ENCODE measurements at regions not wholly inside any gene's neighbourhood (a gene's known extent, or its start where the extent isn't known, plus 50 kb on each side); places are given as distances from the start of the nearest gene placed in this dataset.

DNA sequence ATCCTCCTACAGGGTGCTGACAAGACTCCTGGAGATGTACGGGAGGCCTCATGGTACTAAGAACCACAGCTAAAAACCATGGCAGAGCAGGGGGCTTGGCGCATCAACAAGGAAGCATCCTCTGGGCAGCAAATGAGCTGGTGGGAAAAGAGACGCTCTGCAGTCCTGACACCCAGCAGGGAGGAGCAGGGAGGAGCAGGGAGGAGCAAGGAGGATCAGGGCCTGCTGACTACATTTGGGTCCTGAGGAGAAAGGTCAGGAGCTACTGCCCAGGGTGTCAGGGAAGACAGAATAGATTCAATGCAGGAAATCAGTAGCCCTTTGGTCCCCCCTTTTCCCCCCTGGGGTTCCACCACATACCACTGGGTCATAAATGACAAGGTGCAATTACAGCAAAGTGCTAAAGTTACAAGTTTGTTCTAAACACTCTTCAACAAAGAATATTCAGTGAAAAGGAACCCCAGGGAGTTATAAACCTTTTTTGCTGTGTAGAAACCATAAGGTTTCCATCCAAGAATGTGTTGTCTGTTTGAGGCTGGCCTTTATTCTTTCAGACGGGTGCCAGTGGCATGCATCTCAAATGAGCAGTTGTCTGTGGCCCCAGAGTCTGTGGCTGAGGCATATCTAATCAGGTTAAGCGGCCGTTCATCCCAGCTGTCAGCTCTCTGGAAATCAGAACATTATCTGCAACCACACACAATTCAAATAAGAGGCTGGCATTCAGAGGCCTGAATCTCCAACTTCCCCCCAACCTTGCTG lies 325.0 kb downstream of the CDC5L start:
- no peak for DNase-seq
- Histone ChIP-seq H3K36me3 (replicated peaks in 1 of 2; ENCODE audit: control insufficient read depth in 1 of 2, insufficient read depth in 2 of 2, low read length in 1 of 2) (no peaks in the 10 kb centered on the region), H3F3A (replicated peaks; ENCODE audit: insufficient read depth) (no peaks in the 10 kb centered on the region), H4K20me1 (ENCODE audit: insufficient read depth) (no peaks in the 10 kb centered on the region), H3K9me2 (no peaks in the 10 kb centered on the region), H3K27me3 (ENCODE audit: insufficient read depth) (no peaks in the 10 kb centered on the region), H3K9ac (no peak overlapping the region), H3K9me3 (no peaks in the 10 kb centered on the region), H3K4me3 (ENCODE audit: low read depth in 2 of 2, low read length in 1 of 2) (no peak overlapping the region), H3K4me1 (ENCODE audit: control insufficient read depth in 1 of 2, insufficient read depth in 2 of 2, low read depth in 1 of 2, low read length in 1 of 2) (peaks cover 0 to 44% of the 10 kb centered on the region in 2 experiments; a peak in 2 of 4 replicates), H3K27ac (ENCODE audit: low read depth in 2 of 2, low read length in 1 of 2) (peak overlapping the region in 1 of 2 experiments; percentile 87; a peak in 2 of 4 replicates), H3K79me2 (ENCODE audit: insufficient read depth) (no peaks in the 10 kb centered on the region), H3K4me2 (no peak overlapping the region), H2AFZ (ENCODE audit: low read depth) (no peak overlapping the region)
- ChIA-PET CTCF (no interaction called here), POLR2A (no interaction called here)
- WGBS (ENCODE audit: low lambda C conversion rate): 65% methylated on average over 6 of the region's 6 CpGs
- TF ChIP-seq RAD21 (IDR thresholded peaks at IDR 0.05; ENCODE audit: low read length): peak; percentile 22; the same call in 1 of the 2 replicates
- TF ChIP-seq RCOR1 (IDR thresholded peaks at IDR 0.05; ENCODE audit: low read length): 0 out of 2 replicates have a peak, but pooled peaks have one; percentile 34
- no peak for TF ChIP-seq TCF12 (IDR thresholded peaks at IDR 0.05)
- TF ChIP-seq MXI1 (IDR thresholded peaks at IDR 0.05; ENCODE audit: low read depth, low read length): peak; percentile 60; the same call in 1 of the 2 replicates
- peak; percentile 23 for TF ChIP-seq CHD2 (IDR thresholded peaks at IDR 0.05; ENCODE audit: low read length, partially characterized antibody)
- TF ChIP-seq, protein P1, sequence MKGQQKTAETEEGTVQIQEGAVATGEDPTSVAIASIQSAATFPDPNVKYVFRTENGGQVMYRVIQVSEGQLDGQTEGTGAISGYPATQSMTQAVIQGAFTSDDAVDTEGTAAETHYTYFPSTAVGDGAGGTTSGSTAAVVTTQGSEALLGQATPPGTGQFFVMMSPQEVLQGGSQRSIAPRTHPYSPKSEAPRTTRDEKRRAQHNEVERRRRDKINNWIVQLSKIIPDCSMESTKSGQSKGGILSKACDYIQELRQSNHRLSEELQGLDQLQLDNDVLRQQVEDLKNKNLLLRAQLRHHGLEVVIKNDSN (IDR thresholded peaks at IDR 0.05; ENCODE audit: borderline replicate concordance, low read depth): no peak
- TF ChIP-seq, protein P2, sequence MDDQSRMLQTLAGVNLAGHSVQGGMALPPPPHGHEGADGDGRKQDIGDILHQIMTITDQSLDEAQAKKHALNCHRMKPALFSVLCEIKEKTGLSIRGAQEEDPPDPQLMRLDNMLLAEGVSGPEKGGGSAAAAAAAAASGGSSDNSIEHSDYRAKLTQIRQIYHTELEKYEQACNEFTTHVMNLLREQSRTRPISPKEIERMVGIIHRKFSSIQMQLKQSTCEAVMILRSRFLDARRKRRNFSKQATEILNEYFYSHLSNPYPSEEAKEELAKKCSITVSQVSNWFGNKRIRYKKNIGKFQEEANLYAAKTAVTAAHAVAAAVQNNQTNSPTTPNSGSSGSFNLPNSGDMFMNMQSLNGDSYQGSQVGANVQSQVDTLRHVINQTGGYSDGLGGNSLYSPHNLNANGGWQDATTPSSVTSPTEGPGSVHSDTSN (IDR thresholded peaks at IDR 0.05): no peak
- peak; percentile 45 for TF ChIP-seq GATA2 (CRISPR knock-in tag; IDR thresholded peaks at IDR 0.05)
- TF ChIP-seq, protein P3, sequence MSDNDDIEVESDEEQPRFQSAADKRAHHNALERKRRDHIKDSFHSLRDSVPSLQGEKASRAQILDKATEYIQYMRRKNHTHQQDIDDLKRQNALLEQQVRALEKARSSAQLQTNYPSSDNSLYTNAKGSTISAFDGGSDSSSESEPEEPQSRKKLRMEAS (IDR thresholded peaks at IDR 0.05; ENCODE audit: low read depth): no peak
- TF ChIP-seq SMC3 (IDR thresholded peaks at IDR 0.05; ENCODE audit: low read depth, low read length): no peak
- peak in 1 of 2 experiments; percentile 58; a peak in 2 of 4 replicates for TF ChIP-seq EP300 (IDR thresholded peaks at IDR 0.05; ENCODE audit: borderline replicate concordance in 1 of 2, low read depth in 1 of 2, low read length in 1 of 2)

DNA sequence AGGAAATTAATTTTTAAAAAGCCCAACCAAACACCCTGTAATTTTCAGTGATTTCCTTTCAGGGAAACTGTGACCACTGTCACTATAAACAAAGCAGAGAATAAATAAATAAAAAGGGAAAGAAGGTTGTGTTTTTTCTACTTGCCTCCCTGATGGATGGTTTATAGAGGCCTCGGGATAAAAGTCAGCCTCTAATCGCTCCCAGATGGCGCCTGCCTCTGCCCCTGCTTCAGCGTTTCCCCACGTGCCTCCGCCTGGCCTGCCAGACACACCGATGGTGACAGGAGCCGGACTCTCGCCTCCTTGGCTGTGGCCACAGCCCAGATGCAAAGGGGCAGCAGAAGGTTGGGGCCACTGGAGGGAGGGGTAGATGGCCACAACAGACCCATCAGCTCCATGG lies 327.7 kb downstream of the CDC5L start:
- ChIA-PET POLR2A (no interaction called here), CTCF (interaction anchor here (0.6 to 1.7 kb wide), 2 partner anchors 59 to 629 kb away, joined by 4 to 5 read pairs; no protein-coding TSS in a partner anchor)
- H3K9me2 ChIP-seq: no peaks in the 10 kb centered on the region
- no peaks in the 10 kb centered on the region for H3K36me3 ChIP-seq (replicated peaks in 1 of 2; ENCODE audit: control insufficient read depth in 1 of 2, insufficient read depth in 2 of 2, low read length in 1 of 2)
- H3K9ac ChIP-seq: no peak overlapping the region
- peak overlapping the region in 1 of 2 experiments; percentile 89; a peak in 2 of 4 replicates for H3K27ac ChIP-seq (ENCODE audit: low read depth in 2 of 2, low read length in 1 of 2)
- H3K79me2 ChIP-seq (ENCODE audit: insufficient read depth): no peaks in the 10 kb centered on the region
- 64% methylated on average over 9 of the region's 9 CpGs for WGBS (ENCODE audit: low lambda C conversion rate)
- no peaks in the 10 kb centered on the region for H3K27me3 ChIP-seq (ENCODE audit: insufficient read depth)
- no peaks in the 10 kb centered on the region for H3K9me3 ChIP-seq
- no peak overlapping the region for H3K4me2 ChIP-seq
- peak; percentile 82 for DNase-seq
- no peak overlapping the region for H2AFZ ChIP-seq (ENCODE audit: low read depth)
- H4K20me1 ChIP-seq (ENCODE audit: insufficient read depth): no peaks in the 10 kb centered on the region
- no peak overlapping the region for H3K4me3 ChIP-seq (ENCODE audit: low read depth in 2 of 2, low read length in 1 of 2)
- peaks cover 0 to 44% of the 10 kb centered on the region in 2 experiments; a peak in 2 of 4 replicates for H3K4me1 ChIP-seq (ENCODE audit: control insufficient read depth in 1 of 2, insufficient read depth in 2 of 2, low read depth in 1 of 2, low read length in 1 of 2)
- no peaks in the 10 kb centered on the region for H3F3A ChIP-seq (replicated peaks; ENCODE audit: insufficient read depth)
- TF ChIP-seq RFX5 (IDR thresholded peaks at IDR 0.05; ENCODE audit: low read length) (no peak), GABPA (IDR thresholded peaks at IDR 0.05; ENCODE audit: low read depth) (no peak), MEF2A (IDR thresholded peaks at IDR 0.05; ENCODE audit: borderline replicate concordance, low read depth) (no peak), RCOR1 (IDR thresholded peaks at IDR 0.05; ENCODE audit: low read length) (peak; percentile 54; the same call in 1 of the 2 replicates), POLR2AphosphoS5 (IDR thresholded peaks at IDR 0.05; ENCODE audit: low read depth, low read length) (no peak), YY1 (IDR thresholded peaks at IDR 0.05; ENCODE audit: low read depth) (no peak), EZH2phosphoT487 (IDR thresholded peaks at IDR 0.05; ENCODE audit: borderline replicate concordance, low read depth) (no peak), EP300 (IDR thresholded peaks at IDR 0.05; ENCODE audit: borderline replicate concordance in 1 of 2, low read depth in 1 of 2, low read length in 1 of 2) (peak in 1 of 2 experiments; percentile 73; a peak in 1 of 4 replicates)
- TF ChIP-seq, protein P4, sequence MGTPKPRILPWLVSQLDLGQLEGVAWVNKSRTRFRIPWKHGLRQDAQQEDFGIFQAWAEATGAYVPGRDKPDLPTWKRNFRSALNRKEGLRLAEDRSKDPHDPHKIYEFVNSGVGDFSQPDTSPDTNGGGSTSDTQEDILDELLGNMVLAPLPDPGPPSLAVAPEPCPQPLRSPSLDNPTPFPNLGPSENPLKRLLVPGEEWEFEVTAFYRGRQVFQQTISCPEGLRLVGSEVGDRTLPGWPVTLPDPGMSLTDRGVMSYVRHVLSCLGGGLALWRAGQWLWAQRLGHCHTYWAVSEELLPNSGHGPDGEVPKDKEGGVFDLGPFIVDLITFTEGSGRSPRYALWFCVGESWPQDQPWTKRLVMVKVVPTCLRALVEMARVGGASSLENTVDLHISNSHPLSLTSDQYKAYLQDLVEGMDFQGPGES (IDR thresholded peaks at IDR 0.05; ENCODE audit: low read depth, low read length): no peak
- TF ChIP-seq, protein P5, sequence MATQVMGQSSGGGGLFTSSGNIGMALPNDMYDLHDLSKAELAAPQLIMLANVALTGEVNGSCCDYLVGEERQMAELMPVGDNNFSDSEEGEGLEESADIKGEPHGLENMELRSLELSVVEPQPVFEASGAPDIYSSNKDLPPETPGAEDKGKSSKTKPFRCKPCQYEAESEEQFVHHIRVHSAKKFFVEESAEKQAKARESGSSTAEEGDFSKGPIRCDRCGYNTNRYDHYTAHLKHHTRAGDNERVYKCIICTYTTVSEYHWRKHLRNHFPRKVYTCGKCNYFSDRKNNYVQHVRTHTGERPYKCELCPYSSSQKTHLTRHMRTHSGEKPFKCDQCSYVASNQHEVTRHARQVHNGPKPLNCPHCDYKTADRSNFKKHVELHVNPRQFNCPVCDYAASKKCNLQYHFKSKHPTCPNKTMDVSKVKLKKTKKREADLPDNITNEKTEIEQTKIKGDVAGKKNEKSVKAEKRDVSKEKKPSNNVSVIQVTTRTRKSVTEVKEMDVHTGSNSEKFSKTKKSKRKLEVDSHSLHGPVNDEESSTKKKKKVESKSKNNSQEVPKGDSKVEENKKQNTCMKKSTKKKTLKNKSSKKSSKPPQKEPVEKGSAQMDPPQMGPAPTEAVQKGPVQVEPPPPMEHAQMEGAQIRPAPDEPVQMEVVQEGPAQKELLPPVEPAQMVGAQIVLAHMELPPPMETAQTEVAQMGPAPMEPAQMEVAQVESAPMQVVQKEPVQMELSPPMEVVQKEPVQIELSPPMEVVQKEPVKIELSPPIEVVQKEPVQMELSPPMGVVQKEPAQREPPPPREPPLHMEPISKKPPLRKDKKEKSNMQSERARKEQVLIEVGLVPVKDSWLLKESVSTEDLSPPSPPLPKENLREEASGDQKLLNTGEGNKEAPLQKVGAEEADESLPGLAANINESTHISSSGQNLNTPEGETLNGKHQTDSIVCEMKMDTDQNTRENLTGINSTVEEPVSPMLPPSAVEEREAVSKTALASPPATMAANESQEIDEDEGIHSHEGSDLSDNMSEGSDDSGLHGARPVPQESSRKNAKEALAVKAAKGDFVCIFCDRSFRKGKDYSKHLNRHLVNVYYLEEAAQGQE (IDR thresholded peaks at IDR 0.05; ENCODE audit: low read depth, low read length): no peak

Data from SK-N-SH (cell line).